IPS-18a (cell line): ENCODE measurements at regions not wholly inside any gene's neighbourhood (a gene's known extent, or its start where the extent isn't known, plus 50 kb on each side); places are given as distances from the start of the nearest gene placed in this dataset.

Source experiments
- H3K27ac ChIP-seq: one replicate; pipeline ENCODE4 v1.5.1; 2013; ENCODE audit warnings: low read length
- H3K27me3 ChIP-seq: one replicate; pipeline ENCODE4 v1.6.1; 2013; ENCODE audit warnings: mild to moderate bottlenecking, low read length; ENCODE audit not compliant: control insufficient read depth, insufficient read depth
- H3K36me3 ChIP-seq: one replicate; pipeline ENCODE4 v1.6.1; 2013; ENCODE audit warnings: low read depth, low read length; ENCODE audit not compliant: control insufficient read depth
- H3K4me1 ChIP-seq: one replicate; pipeline ENCODE4 v1.6.1; 2013; ENCODE audit warnings: low read depth, low read length; ENCODE audit not compliant: control insufficient read depth
- H3K4me3 ChIP-seq: one replicate; pipeline ENCODE4 v1.5.1; 2013; ENCODE audit warnings: low read length
- H3K9ac ChIP-seq: one replicate; pipeline ENCODE4 v1.6.1; 2013; ENCODE audit warnings: mild to moderate bottlenecking, low read length, moderate library complexity
- H3K9me3 ChIP-seq: one replicate; pipeline ENCODE4 v1.6.1; 2013; ENCODE audit warnings: low read depth, low read length; ENCODE audit not compliant: control insufficient read depth

DNA sequence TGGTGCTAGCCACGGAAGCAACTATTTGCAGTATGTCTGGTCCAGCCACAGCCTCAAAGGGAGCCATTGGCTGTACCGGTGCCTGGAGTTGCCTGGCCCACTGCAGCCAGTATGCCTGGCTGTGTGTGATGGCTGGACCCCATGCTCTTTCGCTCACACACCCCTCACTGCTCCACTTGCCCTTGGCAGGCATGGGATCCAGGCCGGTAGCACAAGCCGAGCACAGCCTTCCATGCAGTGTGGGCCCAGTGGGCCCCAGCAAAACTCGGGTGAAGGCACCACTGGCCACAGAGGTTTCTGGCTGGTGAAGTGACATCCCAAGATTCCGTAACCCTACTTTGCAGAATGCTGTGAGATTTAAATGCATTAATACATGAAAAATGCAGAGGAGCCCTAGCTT is 665.8 kb downstream of the PLPP3 start:
- no peak overlapping the region for H3K4me3 ChIP-seq
- H3K27ac ChIP-seq: no peak overlapping the region
- no peaks in the 10 kb centered on the region for H3K27me3 ChIP-seq
- no peak overlapping the region for H3K9ac ChIP-seq
- H3K9me3 ChIP-seq: peaks cover 2% of the 10 kb centered on the region
- no peaks in the 10 kb centered on the region for H3K4me1 ChIP-seq
- H3K36me3 ChIP-seq: no peaks in the 10 kb centered on the region

DNA sequence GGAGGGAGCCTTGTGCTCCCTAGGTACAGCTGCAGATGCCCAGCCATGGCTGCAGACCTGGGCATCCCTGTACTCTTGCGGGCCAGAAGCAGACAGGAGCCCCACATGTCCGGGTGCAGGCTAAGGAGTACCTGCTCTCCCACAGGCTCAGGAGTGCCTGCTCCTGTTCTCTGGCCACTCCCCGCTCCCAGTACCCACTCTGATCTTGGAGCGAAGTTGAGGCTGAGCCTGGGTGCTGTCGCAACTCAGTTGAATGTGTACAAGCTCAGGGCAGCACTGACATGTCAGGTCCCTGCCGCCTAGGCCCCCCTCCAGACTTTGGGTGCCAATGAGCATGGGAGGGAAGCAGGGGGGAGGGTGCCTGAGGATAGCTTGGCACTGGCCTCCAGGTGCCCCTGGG is 666.9 kb downstream of the PLPP3 start:
- Histone ChIP-seq H3K9me3 (peaks cover 2% of the 10 kb centered on the region), H3K27ac (no peak overlapping the region), H3K27me3 (no peaks in the 10 kb centered on the region), H3K4me1 (no peaks in the 10 kb centered on the region), H3K9ac (no peak overlapping the region), H3K4me3 (no peak overlapping the region), H3K36me3 (no peaks in the 10 kb centered on the region)

DNA sequence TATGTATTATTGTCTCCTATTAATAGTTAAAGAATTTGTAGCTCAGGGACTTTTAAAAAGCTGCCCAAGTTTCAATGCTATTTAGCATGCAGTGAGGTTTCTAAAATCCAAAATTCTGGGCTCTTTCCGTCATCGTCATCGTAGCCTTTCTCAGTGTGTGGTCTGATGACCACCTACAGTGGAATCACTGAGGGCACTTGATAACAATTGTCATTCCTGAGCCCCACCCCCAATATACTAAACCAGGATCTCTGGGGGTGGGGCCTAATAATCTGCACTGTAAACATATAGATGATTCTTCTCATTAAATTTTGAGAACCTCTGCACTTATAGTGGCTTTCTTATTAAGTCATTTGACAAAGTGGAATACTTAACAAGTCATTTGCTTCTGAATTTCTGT is 674.8 kb downstream of the PLPP3 start:
- Histone ChIP-seq H3K9me3 (no peaks in the 10 kb centered on the region), H3K36me3 (no peaks in the 10 kb centered on the region), H3K27ac (no peak overlapping the region), H3K4me1 (no peaks in the 10 kb centered on the region), H3K27me3 (no peaks in the 10 kb centered on the region), H3K9ac (no peak overlapping the region), H3K4me3 (no peak overlapping the region)

DNA sequence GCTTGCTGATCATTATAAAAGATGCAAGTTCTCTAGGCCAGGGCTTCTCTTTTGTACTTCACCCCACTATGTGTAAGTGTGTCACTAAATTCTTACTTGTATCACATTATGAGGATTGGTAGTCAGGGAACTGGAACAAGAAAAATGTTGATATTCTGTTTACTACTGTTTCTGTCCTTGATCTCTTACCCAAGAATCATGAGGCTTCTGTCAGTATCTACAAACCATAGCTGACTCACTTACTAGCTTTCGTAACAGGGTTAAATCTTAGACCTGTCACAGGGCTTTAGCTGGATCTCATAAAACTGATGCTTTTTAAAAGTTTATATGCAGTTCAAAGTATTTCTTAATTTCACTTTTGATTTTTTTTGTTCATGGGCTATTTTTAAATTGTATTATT is 681.2 kb downstream of the PLPP3 start:
- H3K27ac ChIP-seq: no peak overlapping the region
- H3K4me3 ChIP-seq: no peak overlapping the region
- H3K27me3 ChIP-seq: no peaks in the 10 kb centered on the region
- no peaks in the 10 kb centered on the region for H3K4me1 ChIP-seq
- no peak overlapping the region for H3K9ac ChIP-seq
- no peaks in the 10 kb centered on the region for H3K36me3 ChIP-seq
- no peaks in the 10 kb centered on the region for H3K9me3 ChIP-seq

DNA sequence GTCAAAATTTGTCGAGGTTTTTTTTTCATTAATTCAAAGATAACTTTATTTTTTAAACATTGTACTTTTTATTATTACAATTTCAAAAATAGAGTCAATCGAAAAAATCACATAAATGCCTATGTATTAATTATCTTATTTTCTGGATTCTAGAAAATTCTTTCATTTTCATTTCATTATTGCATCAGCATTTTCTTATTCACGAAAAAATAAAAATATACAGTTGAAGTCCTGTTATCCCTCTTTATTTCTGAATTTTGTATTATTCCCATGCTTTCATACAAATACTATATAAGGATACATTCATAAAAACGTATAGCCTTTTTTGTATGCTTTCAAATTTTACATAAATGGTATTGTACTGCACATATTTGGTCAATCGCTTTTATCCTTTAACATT is 681.0 kb upstream of the USP24 start:
- Histone ChIP-seq H3K36me3 (no peaks in the 10 kb centered on the region), H3K9ac (no peak overlapping the region), H3K4me3 (no peak overlapping the region), H3K27ac (no peak overlapping the region), H3K27me3 (no peaks in the 10 kb centered on the region), H3K4me1 (no peaks in the 10 kb centered on the region), H3K9me3 (no peaks in the 10 kb centered on the region)

DNA sequence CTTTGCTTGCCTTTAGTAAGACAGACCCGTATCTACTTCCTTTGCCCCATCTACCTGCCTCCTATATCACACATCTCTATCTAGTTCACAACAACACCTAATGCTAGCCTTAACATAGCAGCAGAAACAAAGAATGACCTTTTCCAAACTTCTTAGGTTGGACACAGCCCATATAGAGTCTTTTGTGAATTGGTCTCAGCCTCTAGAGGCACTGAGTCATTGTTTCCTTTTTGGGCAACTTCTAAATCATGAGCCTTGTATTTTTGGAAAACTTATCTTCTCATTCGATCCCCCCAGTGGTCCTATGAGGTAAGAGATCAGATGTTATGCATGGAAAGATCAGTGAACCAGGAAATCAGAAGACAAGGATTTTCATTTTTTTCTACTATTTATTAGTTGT is 679.4 kb upstream of the USP24 start:
- no peak overlapping the region for H3K9ac ChIP-seq
- H3K4me1 ChIP-seq: no peaks in the 10 kb centered on the region
- no peaks in the 10 kb centered on the region for H3K27me3 ChIP-seq
- H3K9me3 ChIP-seq: no peaks in the 10 kb centered on the region
- H3K36me3 ChIP-seq: no peaks in the 10 kb centered on the region
- H3K4me3 ChIP-seq: no peak overlapping the region
- no peak overlapping the region for H3K27ac ChIP-seq

DNA sequence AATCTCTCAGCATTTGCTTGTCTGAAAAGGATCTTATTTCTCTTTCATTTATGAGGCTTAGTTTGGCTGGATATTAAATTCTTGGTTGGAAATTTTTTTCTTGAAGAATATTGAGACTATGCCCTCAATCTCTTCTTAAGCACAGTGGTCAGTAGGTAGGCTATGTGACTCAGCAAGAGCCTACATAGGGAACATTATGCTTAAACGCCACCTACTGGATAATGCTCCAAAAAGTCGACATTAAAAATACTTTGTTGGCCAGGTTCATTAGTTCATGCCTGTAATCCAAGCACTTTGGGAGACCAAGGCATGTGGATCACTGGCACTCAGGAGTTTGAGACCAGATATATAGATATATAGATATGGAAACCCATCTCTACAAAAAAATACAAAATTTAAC is 678.0 kb upstream of the USP24 start:
- H3K27ac ChIP-seq: no peak overlapping the region
- H3K4me3 ChIP-seq: no peak overlapping the region
- no peaks in the 10 kb centered on the region for H3K4me1 ChIP-seq
- no peaks in the 10 kb centered on the region for H3K27me3 ChIP-seq
- H3K9ac ChIP-seq: no peak overlapping the region
- H3K36me3 ChIP-seq: no peaks in the 10 kb centered on the region
- no peaks in the 10 kb centered on the region for H3K9me3 ChIP-seq

DNA sequence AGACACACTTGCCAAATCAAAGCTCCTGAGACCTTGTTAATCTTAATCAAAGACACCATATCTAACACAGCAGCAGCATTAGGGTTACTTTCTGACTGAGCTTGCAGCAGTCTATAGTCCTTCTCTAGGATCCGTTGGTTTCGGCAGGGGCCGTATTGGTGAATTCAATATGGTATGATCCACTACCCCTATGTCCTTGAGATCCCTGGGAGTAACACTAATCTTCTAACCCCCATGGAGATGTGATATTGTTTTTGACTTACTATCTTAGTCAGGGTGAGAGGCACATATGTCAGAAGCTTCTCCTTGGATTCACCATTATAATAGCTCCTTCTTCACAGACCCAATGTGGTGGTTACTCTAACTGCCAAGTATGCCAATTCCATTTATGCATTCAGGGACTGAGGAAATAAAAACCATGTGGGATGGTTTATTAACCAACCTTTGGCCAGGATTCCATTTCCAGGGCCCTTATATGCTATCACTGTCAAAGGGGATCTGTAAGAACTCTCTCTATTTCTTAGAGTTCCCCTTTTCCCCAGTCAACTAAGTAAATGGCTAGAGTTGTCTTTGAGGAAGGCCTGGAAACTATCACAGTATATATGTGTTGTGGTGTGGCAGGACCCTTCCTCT is 673.6 kb upstream of the USP24 start:
- no peaks in the 10 kb centered on the region for H3K9me3 ChIP-seq
- no peaks in the 10 kb centered on the region for H3K36me3 ChIP-seq
- no peak overlapping the region for H3K9ac ChIP-seq
- H3K27ac ChIP-seq: no peak overlapping the region
- H3K4me1 ChIP-seq: no peaks in the 10 kb centered on the region
- no peak overlapping the region for H3K4me3 ChIP-seq
- H3K27me3 ChIP-seq: no peaks in the 10 kb centered on the region

DNA sequence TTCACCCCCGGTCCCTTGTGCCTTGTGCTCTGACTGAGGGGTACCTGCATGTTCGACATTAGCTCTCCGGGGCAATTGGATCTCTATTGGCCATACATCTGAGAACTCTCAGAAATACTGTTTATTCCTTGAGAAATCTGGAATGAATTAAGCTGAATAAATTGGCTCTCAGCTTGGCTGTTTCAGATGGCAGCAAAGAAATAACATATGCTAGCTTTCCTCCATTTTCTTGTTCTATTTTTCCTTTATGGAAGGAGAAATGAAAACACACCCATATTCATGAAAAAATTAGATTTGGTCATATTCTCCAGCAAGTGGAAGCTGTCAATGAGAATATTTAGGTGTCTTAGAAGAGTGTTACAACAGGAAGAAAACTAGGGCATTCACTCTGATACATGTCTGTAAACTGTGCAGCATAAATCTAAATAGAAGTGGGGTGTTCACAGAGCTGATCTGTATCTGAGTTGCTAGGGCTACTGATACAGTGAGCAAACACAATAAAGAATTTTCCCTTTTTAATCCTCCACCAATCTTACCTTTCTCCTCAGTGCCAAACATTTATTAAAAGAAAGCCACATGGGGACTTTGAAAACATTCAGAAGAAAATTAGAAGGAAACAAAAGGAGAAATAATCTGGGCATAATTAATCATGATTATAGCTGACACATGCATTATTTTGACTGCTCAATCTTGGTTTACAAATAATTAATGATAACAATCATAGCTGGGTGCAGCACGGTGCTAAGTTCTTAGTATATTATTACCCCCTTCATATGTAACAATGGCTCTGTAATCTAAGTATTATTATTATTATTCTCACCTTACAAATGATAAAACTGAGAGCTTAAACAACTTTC is 671.9 kb upstream of the USP24 start:
- Histone ChIP-seq H3K27ac (no peak overlapping the region), H3K4me3 (no peak overlapping the region), H3K4me1 (no peaks in the 10 kb centered on the region), H3K36me3 (no peaks in the 10 kb centered on the region), H3K9ac (no peak overlapping the region), H3K27me3 (no peaks in the 10 kb centered on the region), H3K9me3 (no peaks in the 10 kb centered on the region)

DNA sequence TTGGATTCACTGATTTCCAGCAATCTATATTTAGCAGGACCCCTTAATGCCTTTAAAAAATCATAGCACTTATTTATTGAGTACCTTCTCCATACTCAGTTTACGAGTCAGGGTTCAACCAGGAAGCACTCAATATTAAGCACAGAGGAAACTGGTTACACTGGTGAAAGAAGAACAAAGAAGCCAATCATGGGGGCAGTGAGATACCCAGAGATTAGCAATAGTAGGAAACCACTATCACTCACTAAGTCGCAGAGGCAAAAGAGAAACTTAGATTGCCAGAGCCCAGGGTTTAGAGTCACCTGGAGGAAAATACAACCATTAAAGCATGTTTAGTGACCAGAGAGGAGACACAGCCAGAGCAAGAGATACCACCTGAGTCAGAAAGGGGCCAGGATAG is 670.5 kb upstream of the USP24 start:
- H3K36me3 ChIP-seq: no peaks in the 10 kb centered on the region
- no peaks in the 10 kb centered on the region for H3K27me3 ChIP-seq
- no peaks in the 10 kb centered on the region for H3K9me3 ChIP-seq
- no peak overlapping the region for H3K27ac ChIP-seq
- H3K4me1 ChIP-seq: no peaks in the 10 kb centered on the region
- H3K4me3 ChIP-seq: no peak overlapping the region
- no peak overlapping the region for H3K9ac ChIP-seq

DNA sequence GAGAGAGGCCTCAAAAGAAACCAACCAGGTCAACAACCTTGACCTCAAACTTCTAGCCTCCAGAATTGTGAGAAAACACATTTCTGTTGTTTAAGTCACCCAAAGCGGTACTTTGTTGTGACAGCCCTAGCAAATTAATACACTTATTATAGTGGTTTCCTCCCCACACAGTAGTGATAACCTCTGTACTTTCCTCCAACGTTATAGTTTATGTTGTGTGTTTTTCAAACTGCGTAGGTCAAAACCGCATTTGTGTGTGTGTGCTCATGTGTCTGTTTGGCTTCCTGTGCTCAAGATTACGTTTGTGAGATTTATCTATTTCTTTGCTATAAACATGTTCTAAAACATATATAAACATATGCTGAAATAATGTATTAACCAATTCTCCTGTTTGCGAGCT is 667.8 kb upstream of the USP24 start:
- Histone ChIP-seq H3K27ac (no peak overlapping the region), H3K36me3 (no peaks in the 10 kb centered on the region), H3K27me3 (no peaks in the 10 kb centered on the region), H3K9ac (no peak overlapping the region), H3K4me3 (no peak overlapping the region), H3K9me3 (no peaks in the 10 kb centered on the region), H3K4me1 (no peaks in the 10 kb centered on the region)

DNA sequence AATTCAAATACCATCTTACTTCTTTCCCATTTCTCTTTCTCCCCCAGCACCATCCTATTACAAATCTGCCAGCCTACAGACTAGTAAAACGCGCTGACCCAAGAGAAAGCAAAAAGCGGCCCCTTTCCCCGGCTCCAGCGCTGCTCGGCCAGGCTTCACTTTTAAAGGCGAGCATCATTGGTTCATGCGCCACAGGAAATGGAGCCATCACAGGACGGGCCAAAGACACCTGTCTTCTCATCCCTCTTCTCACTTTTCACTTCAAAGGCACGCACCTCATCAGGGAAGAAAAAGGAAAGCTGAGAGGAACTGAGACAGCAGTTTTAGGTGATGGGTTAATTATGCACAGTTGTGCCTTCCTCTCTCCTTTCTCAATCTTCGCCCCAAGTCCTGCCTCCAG is 664.2 kb upstream of the USP24 start:
- Histone ChIP-seq H3K36me3 (no peaks in the 10 kb centered on the region), H3K27me3 (no peaks in the 10 kb centered on the region), H3K4me3 (no peak overlapping the region), H3K9me3 (no peaks in the 10 kb centered on the region), H3K9ac (no peak overlapping the region), H3K27ac (no peak overlapping the region), H3K4me1 (no peaks in the 10 kb centered on the region)
